GM10248 (cell line): ENCODE measurements at regions not wholly inside any gene's neighbourhood (a gene's known extent, or its start where the extent isn't known, plus 50 kb on each side); places are given as distances from the start of the nearest gene placed in this dataset.

ENCODE experiments used
- CTCF ChIA-PET: fragments of 300-600 bp; sonication (Branson Sonifier 250); formaldehyde crosslinking; extraction: SDS; loops from one replicate; lab custom pipeline; 2021; ENCODE audit warnings: antibody characterized with exemption; lab: Yijun Ruan, JAX
- POLR2A ChIA-PET: fragments of 350-650 bp; sonication (Branson Sonifier 250); formaldehyde crosslinking; extraction: SDS; loops from one replicate; lab custom pipeline; 2020; ENCODE audit warnings: antibody characterized with exemption; lab: Yijun Ruan, JAX
- DNase-seq: peaks from one replicate; pipeline ENCODE4 v3.0.0; 2012; ENCODE audit errors: extremely low spot score
- TF ChIP-seq, protein P1 (sequence below): IDR thresholded peaks from 2 replicates; pipeline ENCODE4 v1.5.1; 2012; ENCODE audit warnings: mild to moderate bottlenecking, low read depth; ENCODE audit errors: extremely low read depth, missing control alignments, control extremely low read depth

DNA sequence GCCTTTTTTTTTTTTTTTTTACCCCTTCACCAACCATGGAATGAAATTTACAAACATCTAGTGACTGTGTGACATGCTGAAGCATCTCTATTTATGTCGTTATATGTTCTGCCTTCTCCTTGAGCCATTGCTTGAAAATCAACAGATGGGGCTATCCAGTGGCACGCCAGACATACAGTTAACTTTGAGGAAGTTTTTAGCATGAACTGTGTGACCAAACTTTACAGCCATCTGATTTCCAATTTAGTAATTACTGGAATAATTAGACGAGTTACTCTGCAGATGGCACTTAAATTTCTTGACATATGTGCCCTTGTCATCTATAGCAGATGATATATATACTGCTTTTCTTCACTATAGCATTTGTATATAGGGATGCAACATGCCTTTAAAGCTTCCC, 192.1 kb downstream of the SNAPC1 start:
- TF ChIP-seq, protein P1, sequence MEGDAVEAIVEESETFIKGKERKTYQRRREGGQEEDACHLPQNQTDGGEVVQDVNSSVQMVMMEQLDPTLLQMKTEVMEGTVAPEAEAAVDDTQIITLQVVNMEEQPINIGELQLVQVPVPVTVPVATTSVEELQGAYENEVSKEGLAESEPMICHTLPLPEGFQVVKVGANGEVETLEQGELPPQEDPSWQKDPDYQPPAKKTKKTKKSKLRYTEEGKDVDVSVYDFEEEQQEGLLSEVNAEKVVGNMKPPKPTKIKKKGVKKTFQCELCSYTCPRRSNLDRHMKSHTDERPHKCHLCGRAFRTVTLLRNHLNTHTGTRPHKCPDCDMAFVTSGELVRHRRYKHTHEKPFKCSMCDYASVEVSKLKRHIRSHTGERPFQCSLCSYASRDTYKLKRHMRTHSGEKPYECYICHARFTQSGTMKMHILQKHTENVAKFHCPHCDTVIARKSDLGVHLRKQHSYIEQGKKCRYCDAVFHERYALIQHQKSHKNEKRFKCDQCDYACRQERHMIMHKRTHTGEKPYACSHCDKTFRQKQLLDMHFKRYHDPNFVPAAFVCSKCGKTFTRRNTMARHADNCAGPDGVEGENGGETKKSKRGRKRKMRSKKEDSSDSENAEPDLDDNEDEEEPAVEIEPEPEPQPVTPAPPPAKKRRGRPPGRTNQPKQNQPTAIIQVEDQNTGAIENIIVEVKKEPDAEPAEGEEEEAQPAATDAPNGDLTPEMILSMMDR = no peak
- ChIA-PET CTCF (no interaction called here), POLR2A (no interaction called here)
- DNase-seq = no peak

GRCh38 chr14:61956517-61956916, 194.3 kb downstream of the SNAPC1 start:
- ChIA-PET CTCF (interaction anchor here (1.2 kb wide), 1 partner anchor 119 kb away, joined by 3 read pairs; no protein-coding TSS in a partner anchor), POLR2A (no interaction called here)
- DNase-seq = no peak
- TF ChIP-seq, protein P1 = no peak

- CTCF ChIA-PET = no interaction called here
- no peak for DNase-seq
- TF ChIP-seq, protein P1 = no peak
- POLR2A ChIA-PET = no interaction called here
These were observed 197.1 kb downstream of the SNAPC1 start for GRCh38 chr14:61959348-61959747.

DNA sequence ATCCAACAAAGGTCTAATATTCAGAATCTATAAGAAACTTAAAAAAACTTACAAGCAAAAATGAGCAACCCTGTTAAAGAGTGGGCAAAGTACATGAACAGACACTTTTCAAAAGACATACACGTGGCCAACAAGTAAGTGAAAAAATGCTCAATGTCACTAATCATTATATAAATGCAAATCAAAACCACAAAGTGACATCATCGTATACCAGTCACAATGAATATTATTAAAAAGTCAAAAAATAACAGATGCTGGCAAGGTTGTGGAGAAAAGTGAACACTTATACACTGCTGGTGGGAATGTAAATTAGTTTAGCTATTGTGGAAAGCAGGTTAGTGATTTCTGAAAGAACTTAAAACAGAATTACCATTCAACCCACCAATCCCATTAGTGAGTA, 199.1 kb downstream of the SNAPC1 start:
- TF ChIP-seq, protein P1 = no peak
- CTCF ChIA-PET = interaction anchor here (1.1 kb wide), 1 partner anchor 281 kb away, joined by 3 read pairs; no protein-coding TSS in a partner anchor
- POLR2A ChIA-PET = no interaction called here
- DNase-seq = no peak

DNA sequence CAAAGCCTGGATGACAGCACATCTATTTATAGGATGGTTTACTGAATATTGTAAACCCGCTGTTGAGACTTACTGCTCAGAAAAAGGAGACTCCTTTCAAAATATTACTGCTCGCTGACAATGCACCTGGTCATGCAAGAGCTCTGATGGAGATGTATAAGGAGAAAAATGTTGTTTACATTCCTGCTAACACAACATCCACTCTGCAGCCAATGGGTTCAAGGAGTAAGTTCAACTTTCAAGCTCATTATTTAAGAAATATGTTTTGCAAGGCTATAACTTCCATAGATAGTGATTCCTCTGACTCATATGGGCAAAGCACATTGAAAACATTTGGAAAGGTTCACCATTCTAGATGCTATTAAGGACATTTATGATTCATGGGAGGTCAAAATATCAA, 201.7 kb downstream of the SNAPC1 start:
- ChIA-PET POLR2A (no interaction called here), CTCF (no interaction called here)
- TF ChIP-seq, protein P1 = no peak
- no peak for DNase-seq

DNA sequence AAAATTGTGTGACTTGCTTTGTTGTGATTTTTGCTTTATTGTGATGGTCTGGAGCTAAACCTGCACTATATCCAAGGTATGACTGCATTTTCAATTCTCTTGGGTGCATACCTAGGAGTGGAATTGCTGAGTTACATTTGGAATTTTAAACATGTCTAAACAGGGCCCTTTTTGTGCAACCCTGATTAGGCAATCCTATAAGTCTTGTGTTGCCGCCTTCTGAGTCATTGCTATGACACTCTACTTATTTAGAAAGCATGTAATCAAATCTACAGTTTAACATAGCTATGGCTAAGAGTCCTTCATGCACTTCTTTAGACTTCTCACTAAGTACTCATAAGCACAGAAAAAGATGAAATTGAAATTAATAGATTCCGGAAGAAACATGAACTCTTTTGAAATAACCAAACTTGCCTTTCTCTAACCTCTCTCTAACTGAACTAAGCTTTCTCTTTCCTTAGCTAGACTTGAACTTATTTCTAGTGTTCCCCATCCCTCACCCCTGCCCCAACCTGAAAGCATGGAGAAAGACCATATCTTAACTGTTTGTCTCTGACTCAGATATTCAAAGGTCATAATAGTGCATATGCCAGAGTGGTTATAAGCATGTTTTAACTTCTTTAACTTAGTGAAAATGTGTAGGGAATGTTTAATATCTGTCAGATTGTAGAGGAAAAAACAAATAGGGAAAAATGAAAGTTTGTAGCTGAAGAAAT, 203.0 kb downstream of the SNAPC1 start:
- TF ChIP-seq, protein P1 = no peak
- ChIA-PET CTCF (interaction anchor here (1.6 kb wide), 1 partner anchor 18 kb away, joined by 3 read pairs; no protein-coding TSS in a partner anchor), POLR2A (no interaction called here)
- no peak for DNase-seq
